Right hindlimb (tissue), 1 donor: ENCODE measurements at regions not wholly inside any gene's neighbourhood (a gene's known extent, or its start where the extent isn't known, plus 50 kb on each side); places are given as distances from the start of the nearest gene placed in this dataset.
"Not testable (repeated sequence)": the region's sequence is repeated elsewhere in the genome, so short reads cannot be mapped to it uniquely, and the experiment has no call there.

Experiments used
- DNase-seq: peaks from one replicate; pipeline ENCODE4 v3.0.0-alpha.2; 2018

DNA sequence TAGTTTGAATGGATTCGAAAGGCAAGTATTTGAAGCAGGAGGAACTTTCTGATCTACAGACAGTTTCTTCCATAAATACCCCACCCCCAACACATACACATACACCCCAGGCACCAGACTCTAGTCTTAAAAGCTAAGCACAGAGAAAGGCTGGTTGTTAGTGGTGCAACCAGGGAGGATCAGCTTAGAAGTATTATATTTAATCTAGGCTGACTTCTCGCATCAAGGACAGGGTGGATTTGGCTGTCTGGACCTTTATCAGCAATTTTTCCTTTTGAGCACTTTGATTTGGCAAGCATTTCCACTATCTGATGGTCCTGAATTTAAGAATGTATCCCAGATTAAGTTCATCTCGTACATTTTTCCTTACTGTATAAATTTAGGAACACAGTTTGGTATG lies 1489.8 kb upstream of the FLRT2 start:
- DNase-seq = no peak

DNA sequence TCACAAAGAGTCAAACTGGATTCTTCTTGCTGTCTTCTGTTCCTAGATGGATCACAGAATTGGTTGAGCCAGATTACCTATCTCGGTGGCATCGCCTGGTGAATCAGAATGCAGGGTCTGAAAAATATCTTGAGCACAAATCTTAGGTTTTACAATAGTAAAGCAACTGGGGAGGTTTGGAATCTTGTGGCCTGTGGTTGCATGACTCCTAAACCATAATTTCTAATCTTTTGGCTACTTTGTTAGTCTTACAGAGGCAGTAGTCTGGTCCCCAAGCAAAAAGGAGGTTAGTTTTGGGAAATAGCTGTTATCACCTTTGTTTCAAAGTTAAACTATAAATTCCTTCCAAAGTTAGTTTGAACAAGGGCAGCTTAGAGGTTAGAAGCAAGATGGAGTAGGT lies 1488.5 kb upstream of the FLRT2 start:
- DNase-seq = no peak

DNA sequence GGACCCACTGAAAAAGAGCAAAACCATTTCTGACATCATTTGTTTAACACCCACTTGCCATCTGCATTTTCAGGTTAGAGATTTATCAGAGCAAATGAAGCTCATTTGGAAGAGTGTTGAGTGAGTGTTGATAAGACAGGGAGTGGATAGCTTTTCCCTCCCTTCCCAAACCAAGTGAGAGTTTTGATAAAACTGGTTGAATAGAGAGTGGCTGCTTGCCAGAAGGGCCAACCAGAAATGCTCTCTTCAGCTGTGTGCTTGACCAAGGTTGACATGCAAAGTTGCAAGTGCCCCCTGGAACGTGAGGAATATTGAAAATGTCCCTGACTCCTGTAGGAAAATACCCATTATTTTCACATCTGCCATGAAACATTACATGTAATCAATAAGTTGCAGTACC lies 1487.0 kb upstream of the FLRT2 start:
- DNase-seq = no peak

DNA sequence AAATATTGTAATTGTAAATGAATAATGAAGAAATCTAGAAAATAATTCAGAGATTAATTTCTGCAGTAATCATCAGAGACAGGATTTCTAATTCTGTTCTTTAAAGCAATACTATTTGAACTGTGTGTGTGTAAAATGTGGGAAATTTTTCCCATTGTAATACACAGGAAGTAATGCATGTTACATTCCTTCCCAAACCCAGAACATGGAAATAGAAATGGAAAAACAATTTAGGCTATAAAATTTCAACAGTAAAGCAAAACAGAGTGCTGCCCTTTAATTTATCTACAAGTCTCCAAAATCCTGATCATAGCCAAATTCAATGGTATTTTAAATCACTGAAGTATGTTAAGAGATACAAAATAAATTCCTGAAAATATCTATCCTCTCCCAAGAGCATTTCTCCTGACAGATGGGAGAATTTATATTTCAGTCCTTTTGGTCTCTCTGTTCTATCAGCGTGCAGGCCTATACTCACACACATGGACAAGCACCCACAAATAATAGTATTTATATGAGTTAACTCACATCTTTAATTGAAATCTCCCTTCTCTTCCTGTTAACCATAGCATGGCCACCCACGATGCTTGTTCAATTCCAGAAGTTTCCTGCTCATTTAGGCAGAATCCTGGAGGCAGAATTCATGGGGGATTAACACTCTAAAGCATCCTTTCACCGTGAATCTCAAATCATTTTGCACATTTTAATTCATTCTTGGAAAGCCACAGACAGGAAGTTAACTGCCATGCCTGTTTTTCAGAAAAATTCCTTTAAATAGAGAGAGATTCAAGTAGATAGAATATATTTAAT lies 1465.4 kb upstream of the FLRT2 start:
- DNase-seq = peak; percentile 44

DNA sequence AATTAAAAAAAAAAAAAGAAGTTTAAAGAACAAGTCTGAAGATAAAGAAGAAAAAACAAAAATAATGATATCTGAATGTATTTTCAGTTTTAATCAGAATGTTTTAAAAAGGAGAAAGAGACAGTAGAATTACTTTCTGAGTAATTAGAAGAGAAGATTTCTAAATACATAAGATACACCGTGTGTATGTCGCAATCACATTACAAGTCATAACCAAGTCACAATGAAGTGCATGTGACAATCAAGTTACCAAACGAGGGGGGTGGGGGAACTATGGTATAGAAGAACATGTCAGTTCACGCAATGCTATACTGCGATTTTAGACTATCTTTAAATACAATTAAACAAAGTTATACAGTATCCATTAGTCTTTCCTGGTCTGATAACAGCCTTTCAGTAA lies 1464.1 kb upstream of the FLRT2 start:
- DNase-seq = no peak

DNA sequence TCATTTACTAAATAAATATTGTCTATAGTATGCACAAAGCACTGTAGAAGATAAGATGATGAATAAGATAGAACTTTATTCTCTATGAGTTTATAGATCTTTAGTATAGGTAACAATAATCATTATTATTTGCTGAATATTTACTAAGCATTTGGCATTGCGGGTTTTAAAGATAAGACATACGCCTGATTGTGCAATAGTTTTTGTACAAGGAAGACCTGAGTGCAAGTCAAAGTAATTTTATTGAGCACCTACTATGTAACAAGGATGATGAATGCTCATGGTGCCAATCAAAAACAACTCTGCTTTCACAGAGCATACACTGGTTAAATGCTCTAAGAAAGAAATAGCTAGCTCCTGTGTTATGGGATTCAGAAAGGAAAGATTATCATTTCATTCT lies 1461.7 kb upstream of the FLRT2 start:
- no peak for DNase-seq

DNA sequence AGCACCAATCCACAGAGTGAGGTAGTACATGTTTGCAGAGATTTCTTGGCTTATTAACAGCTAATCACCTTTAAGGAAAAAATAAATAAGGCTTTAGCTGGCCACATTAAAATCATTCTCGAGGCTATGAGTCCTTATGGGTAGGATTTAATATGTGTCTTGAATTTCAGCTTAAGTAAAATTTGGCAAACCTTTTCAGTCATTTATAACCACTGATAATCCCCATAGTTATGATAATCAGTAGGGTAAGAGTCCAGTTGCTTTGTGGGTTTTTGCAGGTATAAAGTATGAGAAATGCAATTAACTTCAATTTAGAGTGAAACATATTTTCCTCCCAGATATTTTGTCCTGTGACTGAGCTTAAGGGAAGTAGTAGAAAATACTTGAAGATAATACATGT lies 1458.9 kb upstream of the FLRT2 start:
- DNase-seq = no peak

DNA sequence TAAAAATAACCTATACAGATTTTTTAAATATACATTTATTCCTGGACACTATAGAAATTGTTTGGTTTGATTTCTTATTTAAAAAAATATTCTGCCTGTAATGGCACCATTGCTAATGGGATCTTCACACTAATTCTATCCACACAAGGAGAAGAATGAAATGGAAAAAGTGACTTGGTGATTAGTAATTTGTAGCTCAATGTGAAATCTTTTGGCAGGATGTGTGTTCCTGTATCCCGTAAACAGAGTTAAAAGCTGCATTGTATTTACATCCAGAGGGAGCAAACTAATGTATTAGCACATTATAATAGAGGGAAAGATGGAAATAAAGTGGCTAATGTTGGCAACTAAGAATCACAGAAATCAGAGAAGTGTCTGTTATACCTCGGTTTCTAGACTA lies 1455.3 kb upstream of the FLRT2 start:
- DNase-seq = no peak

DNA sequence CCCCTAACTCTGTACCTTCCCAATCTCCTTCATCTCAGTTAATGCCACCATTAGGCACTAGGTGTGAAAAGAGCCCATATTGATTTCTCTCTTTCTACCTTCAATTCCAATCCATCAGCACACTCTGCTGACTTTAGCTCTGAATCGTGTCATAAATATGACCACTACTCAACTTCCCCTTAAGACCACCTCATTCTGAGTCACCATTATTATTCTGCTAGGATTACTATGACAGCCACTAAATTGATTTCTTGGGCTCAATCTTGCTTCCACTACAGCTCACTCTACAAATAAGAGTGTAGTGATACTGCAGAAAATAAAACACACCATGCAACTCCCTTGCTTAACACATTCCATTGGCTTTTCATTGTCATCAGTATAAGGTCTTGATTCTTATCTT lies 1449.0 kb upstream of the FLRT2 start:
- no peak for DNase-seq

DNA sequence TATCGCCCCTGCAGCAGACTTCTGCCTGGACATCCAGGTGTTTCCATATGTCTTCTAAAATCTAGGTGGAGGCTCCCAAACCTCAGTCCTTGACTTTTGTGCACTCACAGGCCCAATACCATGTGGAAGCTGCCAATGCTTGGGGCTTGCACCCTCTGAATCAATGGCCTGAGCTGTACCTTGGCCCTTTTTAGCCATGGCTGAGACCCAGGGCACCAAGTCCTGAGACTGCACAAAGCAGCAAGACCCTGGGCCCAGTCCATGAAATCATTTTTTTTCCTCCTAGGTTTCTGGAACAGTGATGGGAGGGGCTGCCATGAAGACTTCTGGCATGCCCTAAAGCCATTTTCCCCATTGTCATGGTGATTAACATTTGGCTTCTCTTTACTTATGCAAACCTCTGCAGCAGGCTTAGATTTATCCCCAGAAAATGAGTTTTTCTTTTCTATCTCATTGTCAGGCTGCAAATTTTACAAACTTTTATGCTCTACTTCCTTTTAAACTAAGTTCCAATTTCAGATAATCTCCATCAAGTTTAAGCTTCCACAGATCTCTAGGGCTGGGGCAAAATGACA lies 1445.8 kb upstream of the FLRT2 start:
- no peak for DNase-seq

DNA sequence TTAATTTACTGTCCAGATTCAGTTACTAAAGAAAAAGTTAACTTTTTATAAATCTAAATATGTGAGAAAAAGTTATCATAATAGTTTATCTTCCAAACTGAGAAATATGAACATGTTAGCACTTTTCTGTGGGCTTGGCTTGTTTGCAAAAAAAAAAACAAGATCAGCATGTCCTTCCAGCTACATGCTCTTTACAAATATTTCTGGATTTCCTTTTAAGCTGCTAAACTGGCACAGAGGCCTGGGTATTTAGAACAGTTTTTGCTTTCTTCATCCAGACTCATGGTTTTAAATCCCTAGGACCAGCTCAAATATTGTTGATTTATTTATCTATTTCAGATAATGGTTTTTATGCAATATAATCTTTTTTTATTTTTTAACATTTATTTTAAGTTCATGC lies 1444.5 kb upstream of the FLRT2 start:
- no peak for DNase-seq

DNA sequence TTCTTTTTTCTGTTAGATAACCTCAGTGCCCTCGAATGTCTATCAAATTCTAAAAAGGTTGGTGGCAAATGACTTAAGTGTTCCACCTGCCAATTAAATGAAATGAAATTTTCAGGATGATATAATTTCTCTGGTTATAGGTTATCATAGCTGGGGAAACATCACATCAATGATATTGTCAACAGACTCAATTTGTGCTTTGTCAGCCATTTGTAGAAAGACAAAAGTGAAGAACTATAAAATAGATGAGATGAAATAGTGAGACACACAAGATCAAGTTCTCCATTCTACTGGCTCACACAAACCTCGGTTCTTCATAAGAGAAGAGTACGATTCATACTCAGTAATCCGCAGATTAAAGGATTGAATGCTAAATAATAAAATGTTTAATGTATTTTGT lies 1443.2 kb upstream of the FLRT2 start:
- no peak for DNase-seq

DNA sequence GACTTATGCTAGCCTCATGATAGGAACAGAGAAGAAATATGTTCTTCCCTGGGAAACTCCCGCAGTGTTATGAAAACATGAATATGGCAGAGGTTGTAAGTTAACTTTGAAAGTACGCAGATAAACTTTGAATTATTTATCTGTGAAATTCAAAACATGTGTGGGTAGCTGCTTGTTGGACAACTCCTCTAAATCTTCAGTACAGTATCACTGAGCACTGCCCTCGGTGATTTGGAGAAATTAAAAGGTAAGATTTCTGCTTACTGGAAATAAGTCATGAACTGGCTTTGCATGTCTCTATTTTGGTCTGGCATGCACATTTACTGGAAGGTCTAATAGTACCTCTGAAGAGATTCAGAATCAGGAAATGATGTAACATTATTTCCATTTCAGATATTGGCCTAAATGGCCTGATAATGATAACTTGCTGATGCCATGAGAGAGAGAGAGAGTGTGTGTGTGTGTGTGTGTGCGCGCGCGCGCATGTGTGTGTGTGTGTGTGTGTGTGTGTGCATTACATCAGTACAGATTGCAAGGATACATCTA lies 1441.9 kb upstream of the FLRT2 start:
- DNase-seq = peak; percentile 48

DNA sequence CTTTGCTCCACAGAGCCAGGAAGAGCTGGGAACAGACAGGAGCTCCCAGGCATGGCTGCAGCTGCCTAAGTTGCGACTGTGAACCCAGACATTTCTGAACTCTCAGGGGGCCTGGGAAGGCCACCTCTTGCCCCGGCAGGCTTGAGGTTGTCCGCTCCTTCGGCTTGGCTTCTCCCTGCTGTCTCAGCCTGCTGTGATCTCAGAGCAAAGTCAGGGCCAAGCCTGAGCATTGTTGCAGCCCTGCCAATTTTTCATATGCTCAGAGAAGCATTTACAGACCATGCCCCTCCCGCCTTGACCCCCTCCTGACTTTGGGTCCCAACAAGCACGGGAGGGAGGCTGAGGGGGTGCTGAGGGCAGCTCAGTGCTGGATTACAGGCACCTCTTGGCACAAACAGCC lies 1439.1 kb upstream of the FLRT2 start:
- DNase-seq = peak; percentile 37

DNA sequence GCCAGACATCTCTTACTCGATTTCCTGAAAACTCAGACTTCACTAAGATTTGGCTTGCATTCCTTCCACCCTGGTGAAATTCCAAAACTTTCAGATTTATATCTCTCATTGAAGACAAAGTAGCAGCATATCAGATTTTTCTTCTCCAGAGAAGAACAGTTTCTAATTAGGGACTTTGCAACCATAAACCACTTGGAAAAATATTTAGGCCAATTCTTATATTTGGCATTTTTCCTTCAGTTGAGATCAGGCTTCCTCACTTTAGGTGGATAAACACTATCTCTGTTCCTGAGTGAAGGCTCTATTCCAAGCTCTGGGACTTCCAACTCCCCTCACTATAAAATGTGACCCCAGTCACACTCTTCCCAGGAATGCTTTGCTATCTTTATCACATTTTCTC lies 1434.3 kb upstream of the FLRT2 start:
- peak; percentile 42 for DNase-seq

DNA sequence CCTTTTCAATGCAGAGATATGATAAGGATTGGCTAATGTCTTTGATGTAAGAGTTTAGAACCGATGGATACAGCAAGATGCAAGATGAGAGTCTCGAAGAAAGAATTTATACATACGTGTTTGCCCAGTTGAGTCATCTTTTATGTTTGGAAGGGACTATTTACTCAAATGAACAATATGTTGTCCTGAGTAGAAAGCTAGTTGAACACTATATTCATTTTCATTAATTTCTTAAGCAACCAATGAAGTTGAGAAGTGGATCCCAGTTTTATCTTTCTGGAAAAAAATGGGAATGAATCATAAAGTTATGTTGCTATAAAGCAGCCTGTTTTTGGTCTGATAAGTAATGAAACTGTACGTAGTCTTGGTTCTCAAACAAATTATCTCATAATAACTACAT lies 1431.7 kb upstream of the FLRT2 start:
- DNase-seq = no peak

DNA sequence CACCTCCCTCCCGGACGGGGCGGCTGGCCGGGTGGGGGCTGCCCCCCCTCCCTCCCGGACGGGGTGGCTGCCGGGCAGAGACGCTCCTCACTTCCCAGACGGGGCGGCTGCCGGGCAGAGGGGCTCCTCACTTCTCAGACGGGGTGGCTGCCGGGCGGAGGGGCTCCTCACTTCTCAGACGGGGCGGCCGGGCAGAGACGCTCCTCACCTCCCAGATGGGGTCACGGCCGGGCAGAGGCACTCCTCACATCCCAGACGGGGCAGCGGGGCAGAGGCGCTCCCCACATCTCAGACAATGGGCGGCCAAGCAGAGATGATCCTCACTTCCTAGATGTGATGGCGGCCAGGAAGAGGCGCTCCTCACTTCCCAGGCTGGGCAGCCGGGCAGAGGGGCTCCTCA lies 1430.4 kb upstream of the FLRT2 start:
- DNase-seq = not testable (repeated sequence)

DNA sequence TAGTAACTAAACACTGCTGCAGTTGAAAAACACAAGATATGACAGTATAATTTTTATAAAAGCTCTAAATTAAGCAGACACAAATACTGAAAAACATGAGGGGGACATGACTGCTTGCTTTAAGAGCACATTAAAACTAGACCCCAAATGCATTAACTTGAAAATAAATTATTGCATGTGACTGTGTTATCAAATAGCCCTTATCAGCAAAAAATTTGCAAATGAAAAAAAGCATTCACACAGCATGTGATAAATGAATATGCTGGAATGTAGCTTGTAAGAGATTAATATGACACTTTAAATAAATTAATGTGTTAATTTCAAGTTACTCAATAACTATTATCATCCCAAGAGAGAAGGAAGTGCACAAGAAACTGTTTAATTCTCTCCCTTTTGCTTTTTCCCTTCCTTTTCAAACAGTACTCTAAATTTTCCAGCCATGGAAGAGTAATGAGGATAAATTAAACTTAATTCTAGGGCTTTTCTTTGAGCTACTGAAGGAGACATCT lies 1422.1 kb upstream of the FLRT2 start:
- DNase-seq = no peak

DNA sequence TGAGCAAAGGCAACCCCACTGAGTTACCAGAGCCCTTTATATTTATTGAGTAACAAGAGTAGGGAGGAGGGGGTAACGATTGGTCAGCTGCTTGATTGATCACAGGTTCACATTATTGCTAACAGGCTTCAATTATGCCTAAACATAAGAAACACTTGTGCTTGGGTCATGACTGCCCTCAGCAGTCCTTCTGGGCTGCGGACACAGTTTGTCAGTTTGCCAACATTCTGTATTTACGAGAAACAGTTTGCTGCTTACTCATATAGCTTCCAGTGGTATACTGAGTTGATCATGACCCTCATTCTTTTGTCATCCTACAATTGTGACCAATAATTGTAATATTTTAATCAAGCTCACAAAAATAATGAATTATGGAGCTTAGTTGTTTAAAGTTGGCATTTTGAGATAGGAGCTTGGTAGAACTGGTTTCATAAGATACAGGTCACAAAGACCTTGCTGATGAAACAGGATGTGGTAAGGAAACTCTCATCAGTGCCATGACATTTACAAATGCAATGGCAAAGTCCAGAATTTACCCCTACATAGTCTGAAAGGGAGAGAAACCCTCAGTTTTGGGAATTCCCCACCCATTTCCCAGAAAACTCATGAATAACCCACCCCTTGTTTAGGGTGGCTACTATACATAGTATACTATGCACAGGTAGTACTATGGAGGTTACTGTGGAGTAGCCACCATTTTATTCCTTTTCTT lies 1421.0 kb upstream of the FLRT2 start:
- DNase-seq = no peak

DNA sequence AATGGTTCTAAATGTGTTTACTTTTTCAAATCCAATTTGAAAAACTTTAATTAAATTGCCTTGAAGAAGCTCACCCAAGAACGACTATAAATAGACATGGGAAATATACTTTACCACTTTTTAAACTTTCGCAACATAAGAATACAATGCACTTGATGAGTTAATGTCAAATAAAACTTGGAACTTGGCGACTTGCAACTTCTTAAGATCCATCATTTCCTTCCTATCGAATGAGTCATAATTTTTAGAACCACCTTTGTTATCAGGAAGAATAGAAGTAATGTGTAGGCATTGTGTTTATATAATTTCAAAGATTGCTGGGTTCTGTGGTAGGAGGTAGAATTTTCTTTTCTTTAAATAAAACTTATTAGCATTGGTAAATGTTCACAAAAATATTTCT lies 1417.4 kb upstream of the FLRT2 start:
- DNase-seq = no peak

DNA sequence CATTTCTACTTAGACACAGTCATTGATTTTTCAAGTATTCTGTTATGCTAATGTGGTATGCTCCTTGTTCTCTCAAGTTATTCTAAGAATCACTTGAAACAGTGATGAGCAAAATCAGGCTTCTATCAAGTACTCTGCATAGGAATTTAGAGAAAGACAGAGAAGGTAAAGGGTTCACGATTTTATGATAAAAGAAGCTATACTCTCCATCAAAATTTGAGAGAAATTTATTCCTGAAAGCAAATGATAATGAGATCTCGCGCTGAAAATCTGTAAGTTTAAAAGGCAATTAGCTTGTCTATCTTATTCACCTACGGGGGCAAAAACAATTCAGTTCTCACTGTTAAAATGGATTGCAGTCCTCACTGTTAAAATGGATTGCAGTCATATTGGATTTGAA lies 1404.3 kb upstream of the FLRT2 start:
- DNase-seq = no peak

DNA sequence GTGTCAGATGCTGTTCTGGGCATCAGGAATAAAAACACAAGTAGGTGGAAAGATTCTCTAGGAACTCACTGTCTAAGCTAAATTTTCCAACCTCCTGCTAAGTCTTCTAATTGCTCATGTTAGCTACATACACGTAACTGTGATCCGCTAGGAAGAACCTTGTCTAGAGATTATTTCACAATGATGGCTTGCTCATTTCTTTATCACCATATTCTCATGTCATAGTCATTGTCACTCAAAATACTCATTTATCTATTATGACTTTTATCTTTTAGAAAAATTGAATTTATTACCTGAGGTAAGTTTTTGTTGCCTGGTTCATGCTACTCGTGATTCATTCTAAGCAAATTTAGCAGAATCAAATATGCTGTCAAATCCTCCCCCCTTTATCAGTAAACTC lies 1402.4 kb upstream of the FLRT2 start:
- DNase-seq = no peak

DNA sequence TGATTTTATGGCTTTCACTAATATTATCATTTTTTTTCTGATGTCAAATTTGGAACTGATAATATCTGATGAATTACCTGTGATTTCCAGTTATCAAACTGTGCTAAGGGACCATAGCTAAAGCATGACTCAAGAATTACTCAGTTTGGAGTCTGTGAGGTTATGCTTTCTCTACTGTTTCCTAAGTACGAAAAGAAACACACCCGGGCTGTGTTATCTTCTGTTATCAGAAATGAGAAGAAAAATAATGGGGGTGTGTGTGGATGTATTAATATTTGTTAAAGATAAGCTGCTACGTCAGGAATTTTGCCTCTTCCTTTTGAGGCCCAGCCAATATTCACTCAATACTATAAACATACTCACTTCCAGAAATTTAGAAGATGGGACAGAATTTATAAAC lies 1401.9 kb upstream of the FLRT2 start:
- DNase-seq = no peak

DNA sequence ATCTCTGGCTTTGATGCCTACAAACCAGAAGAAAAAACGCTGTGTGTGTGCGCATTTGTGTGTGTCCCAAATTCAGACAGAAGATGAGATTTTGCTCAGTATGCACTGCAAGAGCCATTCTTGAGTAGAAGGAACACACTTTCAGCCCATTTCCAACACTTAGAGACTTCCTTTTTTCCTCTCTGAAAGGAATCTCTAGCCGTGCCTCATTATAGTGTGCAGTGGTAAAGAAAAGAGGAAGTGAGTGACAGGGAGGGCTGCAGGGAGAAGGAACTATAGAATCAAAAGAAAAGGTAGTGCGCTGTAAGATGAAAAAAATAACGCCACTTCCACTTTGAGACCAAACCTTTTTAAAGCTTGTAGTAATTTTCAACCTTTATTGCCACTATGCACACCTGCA lies 1400.9 kb upstream of the FLRT2 start:
- DNase-seq = no peak
